ENCODE measurements at regions not wholly inside any gene's neighbourhood (a gene's known extent, or its start where the extent isn't known, plus 50 kb on each side); places are given as distances from the start of the nearest gene placed in this dataset.

DNA sequence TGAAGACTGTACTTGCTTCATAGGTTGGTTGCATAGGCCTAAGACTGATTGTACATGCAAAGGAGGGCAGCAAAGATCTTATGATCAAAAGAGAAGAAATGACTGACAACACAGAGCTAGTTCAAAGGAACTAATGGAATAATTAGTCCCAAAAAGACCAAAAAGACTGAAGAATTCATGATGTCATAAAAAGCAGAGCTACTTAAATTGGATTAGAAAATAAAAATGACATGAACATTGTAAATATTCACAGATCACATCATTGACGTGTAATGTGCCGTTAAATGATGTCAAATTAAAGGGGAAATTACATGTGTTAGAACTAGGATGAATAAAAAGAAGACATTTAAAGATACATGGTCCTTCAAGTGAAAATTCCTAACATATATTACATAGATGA, 616.8 kb downstream of the NR4A2 start:
- TF ChIP-seq CTCF (IDR thresholded peaks at IDR 0.05) (no peak), CHD2 (IDR thresholded peaks at IDR 0.05; ENCODE audit: low read length, partially characterized antibody) (no peak), POLR2A (IDR thresholded peaks at IDR 0.05; ENCODE audit: low read length) (no peak), E2F6 (IDR thresholded peaks at IDR 0.05; ENCODE audit: borderline replicate concordance, low read depth) (no peak), EHMT2 (IDR thresholded peaks at IDR 0.05; ENCODE audit: low read depth) (no peak), EP300 (IDR thresholded peaks at IDR 0.05) (no peak), BHLHE40 (IDR thresholded peaks at IDR 0.05; ENCODE audit: low read depth, low read length) (no peak), CEBPB (IDR thresholded peaks at IDR 0.05) (no peak), MYC (IDR thresholded peaks at IDR 0.05; ENCODE audit: borderline replicate concordance, low read length) (no peak), MAFK (IDR thresholded peaks at IDR 0.05; ENCODE audit: partially characterized antibody) (no peak)
- TF ChIP-seq, protein P1, sequence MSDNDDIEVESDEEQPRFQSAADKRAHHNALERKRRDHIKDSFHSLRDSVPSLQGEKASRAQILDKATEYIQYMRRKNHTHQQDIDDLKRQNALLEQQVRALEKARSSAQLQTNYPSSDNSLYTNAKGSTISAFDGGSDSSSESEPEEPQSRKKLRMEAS (IDR thresholded peaks at IDR 0.05), result no peak
- TF ChIP-seq, protein P2, sequence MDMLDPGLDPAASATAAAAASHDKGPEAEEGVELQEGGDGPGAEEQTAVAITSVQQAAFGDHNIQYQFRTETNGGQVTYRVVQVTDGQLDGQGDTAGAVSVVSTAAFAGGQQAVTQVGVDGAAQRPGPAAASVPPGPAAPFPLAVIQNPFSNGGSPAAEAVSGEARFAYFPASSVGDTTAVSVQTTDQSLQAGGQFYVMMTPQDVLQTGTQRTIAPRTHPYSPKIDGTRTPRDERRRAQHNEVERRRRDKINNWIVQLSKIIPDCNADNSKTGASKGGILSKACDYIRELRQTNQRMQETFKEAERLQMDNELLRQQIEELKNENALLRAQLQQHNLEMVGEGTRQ (IDR thresholded peaks at IDR 0.05), result no peak

All from A549 (cell line).